Nephron (organoid): ENCODE measurements at regions not wholly inside any gene's neighbourhood (a gene's known extent, or its start where the extent isn't known, plus 50 kb on each side); places are given as distances from the start of the nearest gene placed in this dataset.
A peak's percentile ranks its signal among the peaks of the same experiment; 100 is the strongest.

Experiments used
- H3K27ac Mint-ChIP-seq, 3 experiments: 2 replicates each; pipeline ENCODE4 v1.8.0; 2020; ENCODE audit warnings: mixed read lengths in 3 of 3, mild to moderate bottlenecking in 2 of 3, moderate library complexity in 1 of 3
- H3K27me3 Mint-ChIP-seq: 2 replicates; pipeline ENCODE4 v1.8.0; 2021; ENCODE audit warnings: low read depth, mild to moderate bottlenecking, moderate library complexity, mixed read lengths
- H3K36me3 Mint-ChIP-seq: 2 replicates; pipeline ENCODE4 v1.8.0; 2020; ENCODE audit warnings: low read depth, mixed read lengths
- H3K4me1 Mint-ChIP-seq: 2 replicates; pipeline ENCODE4 v1.8.0; 2020; ENCODE audit warnings: mixed read lengths
- H3K4me3 Mint-ChIP-seq, 3 experiments: 2 replicates each; pipeline ENCODE4 v1.8.0; 2020; ENCODE audit warnings: mild to moderate bottlenecking in 3 of 3, mixed read lengths in 3 of 3, moderate library complexity in 2 of 3
- H3K9me3 Mint-ChIP-seq: 2 replicates; pipeline ENCODE4 v1.8.0; 2020; ENCODE audit warnings: mixed read lengths
- CTCF ChIP-seq, 3 experiments: fragments of 200-600 bp; sonication (generic); IDR thresholded peaks; one replicate each; pipeline ENCODE4 v1.5.0; 2021; ENCODE audit warnings: antibody characterized with exemption in 3 of 3; ENCODE audit not compliant: unreplicated experiment in 3 of 3

DNA sequence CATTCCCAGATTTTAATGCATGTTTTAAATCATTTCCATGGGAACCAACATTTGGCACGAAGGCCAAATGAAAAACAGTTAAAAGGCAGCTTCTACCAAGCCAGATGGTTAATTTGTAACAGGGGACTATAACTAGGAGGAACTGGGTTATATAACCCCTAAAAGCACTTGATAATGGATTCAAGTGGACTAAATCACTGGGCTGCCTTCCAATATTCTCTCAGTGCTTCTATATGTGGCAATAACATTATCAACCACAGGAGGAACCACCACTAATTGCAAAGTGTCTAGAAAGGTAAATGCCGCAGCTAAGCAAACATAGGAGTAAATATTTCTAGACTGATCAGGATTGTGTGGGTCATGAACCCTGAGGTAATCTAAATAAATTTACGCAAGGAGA is 391.5 kb downstream of the UBE2NL start:
- Mint-ChIP-seq H3K27ac (peak overlapping the region; percentile 24 to 47 (median 28)), H3K9me3 (peaks cover 9% of the 10 kb centered on the region), H3K4me1 (no peaks in the 10 kb centered on the region), H3K4me3 (no peak overlapping the region), H3K27me3 (no peaks in the 10 kb centered on the region), H3K36me3 (no peaks in the 10 kb centered on the region)
- TF ChIP-seq CTCF (IDR thresholded peaks at IDR 0.05; ENCODE audit: unreplicated experiment in 3 of 3): no peak

GRCh38 chrX:144275843-144276242 is 392.0 kb downstream of the UBE2NL start:
- no peak for TF ChIP-seq CTCF (IDR thresholded peaks at IDR 0.05; ENCODE audit: unreplicated experiment in 3 of 3)
- no peak overlapping the region for H3K4me3 Mint-ChIP-seq
- H3K27ac Mint-ChIP-seq: peak overlapping the region in 1 of 3 experiments; percentile 47
- H3K36me3 Mint-ChIP-seq: no peaks in the 10 kb centered on the region
- no peaks in the 10 kb centered on the region for H3K27me3 Mint-ChIP-seq
- H3K9me3 Mint-ChIP-seq: peaks cover 5% of the 10 kb centered on the region
- H3K4me1 Mint-ChIP-seq: no peaks in the 10 kb centered on the region

GRCh38 chrX:144293229-144293628 is 409.4 kb downstream of the UBE2NL start:
- Mint-ChIP-seq H3K27ac (no peak overlapping the region), H3K36me3 (no peaks in the 10 kb centered on the region), H3K27me3 (no peaks in the 10 kb centered on the region), H3K4me3 (no peak overlapping the region), H3K9me3 (peaks cover 31% of the 10 kb centered on the region), H3K4me1 (no peaks in the 10 kb centered on the region)
- TF ChIP-seq CTCF (IDR thresholded peaks at IDR 0.05; ENCODE audit: unreplicated experiment in 3 of 3): no peak

DNA sequence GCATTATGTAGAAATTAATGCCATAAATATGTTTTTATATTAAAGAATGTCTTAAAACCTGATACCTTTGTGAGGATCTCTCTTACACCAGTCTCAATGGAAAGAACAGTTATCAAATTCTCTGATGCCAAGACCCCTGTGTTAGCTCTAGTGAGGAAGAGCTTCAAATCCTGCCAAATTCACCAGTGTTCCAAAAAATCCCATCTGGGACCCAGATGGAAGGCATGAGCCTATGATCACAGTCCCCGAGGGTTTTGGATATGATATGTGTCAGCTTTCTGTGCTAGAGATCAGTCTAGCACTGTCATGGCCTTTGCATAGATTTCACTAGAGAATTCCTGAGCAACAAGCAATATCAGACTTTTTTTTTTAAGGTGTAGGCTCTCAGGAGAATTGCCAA is 412.1 kb downstream of the UBE2NL start:
- H3K27ac Mint-ChIP-seq: no peak overlapping the region
- TF ChIP-seq CTCF (IDR thresholded peaks at IDR 0.05; ENCODE audit: unreplicated experiment in 3 of 3): no peak
- peaks cover 15% of the 10 kb centered on the region for H3K9me3 Mint-ChIP-seq
- no peaks in the 10 kb centered on the region for H3K4me1 Mint-ChIP-seq
- H3K4me3 Mint-ChIP-seq: no peak overlapping the region
- H3K27me3 Mint-ChIP-seq: no peaks in the 10 kb centered on the region
- no peaks in the 10 kb centered on the region for H3K36me3 Mint-ChIP-seq

GRCh38 chrX:144297221-144297620 is 413.4 kb downstream of the UBE2NL start:
- Mint-ChIP-seq H3K9me3 (peaks cover 12% of the 10 kb centered on the region), H3K27me3 (no peaks in the 10 kb centered on the region), H3K36me3 (no peaks in the 10 kb centered on the region), H3K27ac (no peak overlapping the region), H3K4me1 (no peaks in the 10 kb centered on the region), H3K4me3 (no peak overlapping the region)
- TF ChIP-seq CTCF (IDR thresholded peaks at IDR 0.05; ENCODE audit: unreplicated experiment in 3 of 3): no peak

DNA sequence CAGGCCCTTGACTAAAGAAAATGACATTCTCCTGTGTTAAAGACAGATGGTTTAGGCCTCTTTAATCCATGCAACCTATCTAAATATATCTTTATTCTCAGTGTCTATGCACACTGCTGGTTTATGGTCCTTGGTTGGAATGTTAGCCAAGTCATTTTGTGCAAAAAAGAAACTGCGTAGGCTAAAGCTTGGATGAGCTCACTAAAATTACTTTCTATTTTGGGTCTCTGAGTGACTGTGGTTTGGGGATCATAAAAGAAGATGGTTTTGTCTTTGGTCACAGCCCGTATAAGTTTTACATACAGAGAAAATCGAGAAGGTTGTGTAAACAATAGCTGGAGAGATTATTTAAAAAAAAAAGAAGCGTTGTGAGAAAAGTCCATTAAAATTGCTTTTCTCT is 443.6 kb downstream of the UBE2NL start:
- no peak overlapping the region for H3K27ac Mint-ChIP-seq
- TF ChIP-seq CTCF (IDR thresholded peaks at IDR 0.05; ENCODE audit: unreplicated experiment in 3 of 3): no peak

More for the DNA sequence above, 443.6 kb downstream of the UBE2NL start:
- H3K9me3 Mint-ChIP-seq: peaks cover 5% of the 10 kb centered on the region
- no peak overlapping the region for H3K4me3 Mint-ChIP-seq
- peaks cover 5% of the 10 kb centered on the region for H3K4me1 Mint-ChIP-seq
- H3K27me3 Mint-ChIP-seq: no peaks in the 10 kb centered on the region
- no peaks in the 10 kb centered on the region for H3K36me3 Mint-ChIP-seq
